HFF-Myc (cell line): ENCODE measurements at regions not wholly inside any gene's neighbourhood (a gene's known extent, or its start where the extent isn't known, plus 50 kb on each side); places are given as distances from the start of the nearest gene placed in this dataset.

Source experiments
- DNase-seq: peaks from one replicate; pipeline ENCODE4 v3.0.0-alpha.2; 2011; ENCODE audit warnings: low read depth; ENCODE audit errors: extremely low read depth
- H3K4me3 ChIP-seq: replicated peaks from 2 replicates; pipeline ENCODE4 v1.5.1; 2011; ENCODE audit warnings: low read depth, mild to moderate bottlenecking, control low read depth, low read length
- CTCF ChIP-seq: IDR thresholded peaks from 2 replicates; pipeline ENCODE4 v1.5.1; 2012; ENCODE audit warnings: mild to moderate bottlenecking, low read depth, low read length, control low read depth; ENCODE audit errors: missing control alignments

DNA sequence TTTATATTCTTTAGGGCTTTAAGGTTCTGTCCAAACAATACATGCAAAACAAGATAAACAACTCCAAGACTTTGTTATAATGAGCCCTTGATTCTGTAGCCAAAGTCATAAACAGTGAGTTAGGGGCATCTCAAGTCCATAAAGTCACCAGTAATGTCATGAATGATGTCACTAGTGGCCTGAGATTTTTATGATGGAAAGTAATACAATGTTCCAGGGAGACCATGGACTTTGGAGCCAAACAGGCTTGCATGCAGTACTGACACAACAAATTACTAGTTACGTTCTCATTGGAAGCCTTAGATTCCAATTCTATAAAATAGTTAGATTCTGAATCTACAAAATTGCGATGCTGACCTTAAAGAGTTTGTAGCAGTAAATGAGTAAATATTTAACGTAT lies 280.0 kb downstream of the HINT1 start:
- TF ChIP-seq CTCF: no peak
- no peak for DNase-seq
- H3K4me3 ChIP-seq: no peak overlapping the region

DNA sequence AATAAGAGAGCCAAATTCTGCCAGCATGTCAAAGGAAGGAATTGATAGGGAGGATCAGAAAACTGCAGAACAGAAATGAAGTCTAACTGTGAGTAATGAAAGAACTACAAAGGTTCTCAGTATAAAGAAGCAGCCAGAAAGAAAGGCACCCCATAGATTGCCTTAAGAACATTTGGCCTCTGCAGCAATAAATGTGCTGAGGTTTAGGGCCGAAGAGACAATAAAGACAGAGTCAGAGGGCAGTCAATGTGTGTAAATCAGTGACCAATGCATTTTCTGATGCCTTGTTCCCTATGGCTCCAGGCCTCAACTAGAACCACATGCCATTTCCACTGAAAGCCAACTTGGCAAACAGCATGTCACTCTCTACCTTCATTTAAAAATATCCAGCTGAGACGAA lies 281.0 kb downstream of the HINT1 start:
- TF ChIP-seq CTCF: no peak
- H3K4me3 ChIP-seq: no peak overlapping the region
- no peak for DNase-seq

- TF ChIP-seq CTCF: no peak
- no peak overlapping the region for H3K4me3 ChIP-seq
- DNase-seq: no peak
Measured at GRCh38 chr5:130875656-130876055, 289.4 kb downstream of the HINT1 start.

DNA sequence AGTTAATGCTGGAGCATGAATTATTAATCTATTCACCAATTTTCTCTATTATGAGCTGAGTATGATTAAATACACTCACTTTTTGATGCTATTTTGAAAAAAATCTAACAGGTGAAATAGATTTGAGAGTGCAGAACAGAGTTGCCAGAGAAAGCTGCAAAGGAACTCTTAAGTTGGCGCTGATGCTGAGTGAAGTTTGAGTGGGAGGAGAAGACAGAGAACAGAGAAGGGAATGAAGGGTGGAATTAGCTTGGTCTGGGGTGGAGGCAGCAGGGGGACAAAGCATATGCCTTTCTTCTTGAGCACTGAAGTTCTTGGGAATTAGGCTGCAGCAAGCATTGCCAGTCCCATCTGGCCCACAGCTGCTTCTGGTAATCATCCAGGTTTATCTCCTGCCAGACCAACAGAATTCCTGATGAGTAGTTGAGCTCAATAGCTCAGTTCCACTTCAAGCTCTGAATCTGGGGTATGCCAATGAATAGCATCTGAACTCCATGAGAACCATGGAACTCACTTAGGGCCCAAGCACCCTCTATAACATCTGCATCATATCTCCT lies 290.1 kb downstream of the HINT1 start:
- H3K4me3 ChIP-seq: no peak overlapping the region
- no peak for DNase-seq
- TF ChIP-seq CTCF: no peak

- no peak for DNase-seq
- TF ChIP-seq CTCF: peak; percentile 60
- no peak overlapping the region for H3K4me3 ChIP-seq
Measured at GRCh38 chr5:130871346-130872086, 293.5 kb downstream of the HINT1 start.

GRCh38 chr5:130870691-130871090 lies 294.4 kb downstream of the HINT1 start:
- no peak overlapping the region for H3K4me3 ChIP-seq
- TF ChIP-seq CTCF: no peak
- DNase-seq: no peak
